Trophoblast cell (in vitro differentiated cells and primary cell): ENCODE measurements at regions not wholly inside any gene's neighbourhood (a gene's known extent, or its start where the extent isn't known, plus 50 kb on each side); places are given as distances from the start of the nearest gene placed in this dataset.
"Not testable (repeated sequence)": the region's sequence is repeated elsewhere in the genome, so short reads cannot be mapped to it uniquely, and the experiment has no call there.

Experiments used
- DNase-seq, 2 donors: peaks; one replicate each; pipeline ENCODE4 v3.0.0-alpha.2; 2016
- H2AFZ ChIP-seq: 2 replicates; pipeline ENCODE4 v1.6.1; 2013; ENCODE audit warnings: low read length, moderate library complexity, mild to moderate bottlenecking; ENCODE audit not compliant: insufficient read depth, poor library complexity
- H2AK5ac ChIP-seq: 2 replicates; pipeline ENCODE4 v1.6.1; 2013; ENCODE audit warnings: mild to moderate bottlenecking, low read length
- H2BK120ac ChIP-seq: 2 replicates; pipeline ENCODE4 v1.6.1; 2013; ENCODE audit warnings: low read length, mild to moderate bottlenecking, moderate library complexity; ENCODE audit not compliant: insufficient read depth, poor library complexity
- H2BK12ac ChIP-seq: 2 replicates; pipeline ENCODE4 v1.6.1; 2013; ENCODE audit warnings: mild to moderate bottlenecking, low read length, moderate library complexity
- H2BK5ac ChIP-seq: 2 replicates; pipeline ENCODE4 v1.6.1; 2013; ENCODE audit warnings: low read length, low read depth, moderate library complexity, mild to moderate bottlenecking; ENCODE audit not compliant: poor library complexity
- H3K14ac ChIP-seq: 2 replicates; pipeline ENCODE4 v1.6.1; 2013; ENCODE audit warnings: mild to moderate bottlenecking, low read length
- H3K18ac ChIP-seq: 2 replicates; pipeline ENCODE4 v1.6.1; 2013; ENCODE audit warnings: mild to moderate bottlenecking, low read length
- H3K23ac ChIP-seq: 2 replicates; pipeline ENCODE4 v1.6.1; 2013; ENCODE audit warnings: low read length
- H3K27ac ChIP-seq: 2 replicates; pipeline ENCODE4 v1.5.1; 2013; ENCODE audit warnings: low read depth, mild to moderate bottlenecking, inconsistent platforms, low read length, moderate library complexity
- H3K27me3 ChIP-seq: 2 replicates; pipeline ENCODE4 v1.6.1; 2013; ENCODE audit warnings: inconsistent platforms, mild to moderate bottlenecking, low read length, moderate library complexity; ENCODE audit not compliant: insufficient read depth
- H3K36me3 ChIP-seq, 2 experiments: 1 replicate in 1 of 2; 2 replicates in 1 of 2; pipeline ENCODE4 v1.6.1; 2013; ENCODE audit warnings: low read length in 2 of 2, mild to moderate bottlenecking in 2 of 2, moderate library complexity in 1 of 2; ENCODE audit not compliant: insufficient read depth in 2 of 2, control insufficient read depth in 1 of 2
- H3K4ac ChIP-seq: 2 replicates; pipeline ENCODE4 v1.6.1; 2013; ENCODE audit warnings: low read depth, mild to moderate bottlenecking, low read length, moderate library complexity
- H3K4me1 ChIP-seq, 2 experiments: 1 replicate in 1 of 2; 2 replicates in 1 of 2; pipeline ENCODE4 v1.6.1; 2013; ENCODE audit warnings: low read length in 2 of 2, mild to moderate bottlenecking in 2 of 2, moderate library complexity in 1 of 2; ENCODE audit not compliant: insufficient read depth in 2 of 2, control insufficient read depth in 1 of 2
- H3K4me2 ChIP-seq: 2 replicates; pipeline ENCODE4 v1.6.1; 2013; ENCODE audit warnings: inconsistent platforms, mild to moderate bottlenecking, low read length, moderate library complexity
- H3K4me3 ChIP-seq: 2 replicates; pipeline ENCODE4 v1.5.1; 2013; ENCODE audit warnings: mild to moderate bottlenecking, low read depth, low read length, inconsistent platforms
- H3K79me1 ChIP-seq: one replicate; pipeline ENCODE4 v1.6.1; 2013; ENCODE audit warnings: low read length
- H3K79me2 ChIP-seq: 2 replicates; pipeline ENCODE4 v1.6.1; 2013; ENCODE audit warnings: low read length, mild to moderate bottlenecking; ENCODE audit not compliant: control insufficient read depth, insufficient read depth, poor library complexity
- H3K9ac ChIP-seq: 2 replicates; pipeline ENCODE4 v1.6.1; 2013; ENCODE audit warnings: mild to moderate bottlenecking, low read length
- H3K9me3 ChIP-seq: 2 replicates; pipeline ENCODE4 v1.6.1; 2013; ENCODE audit warnings: low read depth, mild to moderate bottlenecking, control low read depth, inconsistent platforms, low read length; ENCODE audit not compliant: insufficient read depth
- H4K12ac ChIP-seq: 2 replicates; pipeline ENCODE4 v1.6.1; 2013; ENCODE audit warnings: low read depth, mild to moderate bottlenecking, low read length, moderate library complexity
- H4K8ac ChIP-seq: 2 replicates; pipeline ENCODE4 v1.6.1; 2013; ENCODE audit warnings: low read depth, mild to moderate bottlenecking, low read length, moderate library complexity
- H4K91ac ChIP-seq: one replicate; pipeline ENCODE4 v1.6.1; 2013; ENCODE audit warnings: low read depth, mild to moderate bottlenecking, low read length, moderate library complexity
- WGBS: extraction: QIAGEN DNeasy Blood & Tissue Kit; methylation state at CpG from one replicate; pipeline ENCODE4 v1.1.7; 2013; ENCODE audit warnings: missing lambda C conversion rate; ENCODE audit not compliant: insufficient read length, insufficient coverage; ENCODE audit errors: extremely low coverage; 5-methylcytosine and 5-hydroxymethylcytosine counted together

GRCh38 chr7:116373229-116373628 is 126.3 kb upstream of the CAV2 start:
- not testable (repeated sequence) for H2AK5ac ChIP-seq, H3K14ac ChIP-seq, H3K23ac ChIP-seq, H2BK120ac ChIP-seq, H3K79me1 ChIP-seq, H3K18ac ChIP-seq, H3K4me3 ChIP-seq, H3K79me2 ChIP-seq, H3K9me3 ChIP-seq, H4K8ac ChIP-seq, H3K27me3 ChIP-seq, H2BK12ac ChIP-seq, H4K91ac ChIP-seq, H4K12ac ChIP-seq, DNase-seq, H3K4me2 ChIP-seq, H3K27ac ChIP-seq, H3K36me3 ChIP-seq, H3K4ac ChIP-seq, H2BK5ac ChIP-seq, H2AFZ ChIP-seq, H3K9ac ChIP-seq, H3K4me1 ChIP-seq
- WGBS: no CpG with 5 or more reads among the region's 3 CpGs

DNA sequence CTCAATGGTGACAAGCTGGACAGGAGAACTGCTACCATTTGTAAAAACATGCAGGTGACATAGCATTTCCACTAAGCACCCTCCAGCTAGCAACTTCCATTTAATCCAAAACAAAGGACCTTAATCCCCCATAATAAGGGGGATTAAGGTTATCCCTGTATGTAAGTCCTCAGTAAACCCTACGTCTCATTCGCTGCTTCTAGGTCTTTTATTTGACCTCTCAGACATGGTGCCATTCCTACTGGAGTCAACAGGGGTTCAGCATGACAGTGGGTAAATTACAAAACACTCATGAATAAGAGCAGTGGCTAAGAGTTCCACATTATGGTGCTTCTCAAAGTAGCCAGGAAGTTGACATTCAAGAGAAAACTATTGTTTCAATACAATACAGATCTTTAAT is 121.8 kb upstream of the CAV2 start:
- no CpG with 5 or more reads among the region's 2 CpGs for WGBS
- no peaks in the 10 kb centered on the region for H3K36me3 ChIP-seq
- no peak overlapping the region for H4K12ac ChIP-seq
- no peak overlapping the region for H2BK12ac ChIP-seq
- no peak overlapping the region for H3K23ac ChIP-seq
- no peak overlapping the region for H3K4me3 ChIP-seq
- no peaks in the 10 kb centered on the region for H3K79me1 ChIP-seq
- no peak overlapping the region for H3K4ac ChIP-seq
- no peaks in the 10 kb centered on the region for H3K9me3 ChIP-seq
- no peak overlapping the region for H4K8ac ChIP-seq
- H3K27ac ChIP-seq: no peak overlapping the region
- no peaks in the 10 kb centered on the region for H3K27me3 ChIP-seq
- no peak overlapping the region for H2BK120ac ChIP-seq
- DNase-seq: no peak
- H2AK5ac ChIP-seq: no peak overlapping the region
- H3K4me2 ChIP-seq: no peak overlapping the region
- H2BK5ac ChIP-seq: no peak overlapping the region
- no peak overlapping the region for H3K18ac ChIP-seq
- H3K79me2 ChIP-seq: no peaks in the 10 kb centered on the region
- H3K4me1 ChIP-seq: no peaks in the 10 kb centered on the region
- no peak overlapping the region for H3K9ac ChIP-seq
- H3K14ac ChIP-seq: no peak overlapping the region
- no peak overlapping the region for H4K91ac ChIP-seq
- no peak overlapping the region for H2AFZ ChIP-seq

DNA sequence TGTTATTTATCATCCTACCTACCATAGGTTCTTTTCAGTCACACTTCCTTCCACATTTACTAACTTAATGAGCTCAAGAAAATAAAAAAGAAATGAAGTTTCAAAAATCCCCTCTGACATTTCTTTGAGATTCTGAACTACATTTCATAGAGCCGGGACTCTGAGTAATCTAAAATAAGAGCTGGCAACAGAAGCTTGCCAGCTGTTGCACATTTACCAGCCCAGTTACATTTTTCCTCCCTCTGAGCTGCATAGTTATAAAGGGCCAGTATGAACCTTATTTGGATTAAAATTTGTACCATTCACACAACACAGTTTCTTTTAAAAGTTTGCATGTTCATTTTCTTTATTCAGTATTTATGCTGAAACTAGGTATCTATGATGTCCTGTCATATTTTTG is 119.5 kb upstream of the CAV2 start:
- H2BK5ac ChIP-seq: no peak overlapping the region
- no peak overlapping the region for H3K4ac ChIP-seq
- H3K9me3 ChIP-seq: no peaks in the 10 kb centered on the region
- no peaks in the 10 kb centered on the region for H3K79me2 ChIP-seq
- H2BK120ac ChIP-seq: no peak overlapping the region
- no peak overlapping the region for H3K14ac ChIP-seq
- H2AK5ac ChIP-seq: no peak overlapping the region
- no peak overlapping the region for H4K12ac ChIP-seq
- H3K79me1 ChIP-seq: no peaks in the 10 kb centered on the region
- H3K4me1 ChIP-seq: no peaks in the 10 kb centered on the region
- no peaks in the 10 kb centered on the region for H3K27me3 ChIP-seq
- H3K18ac ChIP-seq: no peak overlapping the region
- H3K23ac ChIP-seq: no peak overlapping the region
- H3K4me3 ChIP-seq: no peak overlapping the region
- H2AFZ ChIP-seq: no peak overlapping the region
- H4K8ac ChIP-seq: no peak overlapping the region
- no peak overlapping the region for H3K9ac ChIP-seq
- no peak overlapping the region for H2BK12ac ChIP-seq
- no peak overlapping the region for H4K91ac ChIP-seq
- no peak overlapping the region for H3K4me2 ChIP-seq
- no peak for DNase-seq
- no CpG with 5 or more reads among the region's 1 CpG for WGBS
- H3K27ac ChIP-seq: no peak overlapping the region
- no peaks in the 10 kb centered on the region for H3K36me3 ChIP-seq

- no peak overlapping the region for H4K12ac ChIP-seq
- H3K27me3 ChIP-seq: no peaks in the 10 kb centered on the region
- no peak overlapping the region for H3K9ac ChIP-seq
- no CpG with 5 or more reads among the region's 1 CpG for WGBS
- no peak overlapping the region for H2AFZ ChIP-seq
- H3K4ac ChIP-seq: no peak overlapping the region
- H3K79me2 ChIP-seq: no peaks in the 10 kb centered on the region
- no peaks in the 10 kb centered on the region for H3K79me1 ChIP-seq
- H3K36me3 ChIP-seq: no peaks in the 10 kb centered on the region
- H4K8ac ChIP-seq: no peak overlapping the region
- H2AK5ac ChIP-seq: no peak overlapping the region
- H3K18ac ChIP-seq: no peak overlapping the region
- H3K9me3 ChIP-seq: no peaks in the 10 kb centered on the region
- no peak overlapping the region for H4K91ac ChIP-seq
- DNase-seq: no peak
- H3K4me2 ChIP-seq: no peak overlapping the region
- no peak overlapping the region for H3K23ac ChIP-seq
- no peak overlapping the region for H2BK120ac ChIP-seq
- H2BK5ac ChIP-seq: no peak overlapping the region
- no peak overlapping the region for H3K14ac ChIP-seq
- H3K4me1 ChIP-seq: no peaks in the 10 kb centered on the region
- no peak overlapping the region for H3K4me3 ChIP-seq
- no peak overlapping the region for H2BK12ac ChIP-seq
- no peak overlapping the region for H3K27ac ChIP-seq
These were observed 117.2 kb upstream of the CAV2 start for GRCh38 chr7:116382375-116382774.
